ENCODE measurements at regions not wholly inside any gene's neighbourhood (a gene's known extent, or its start where the extent isn't known, plus 50 kb on each side); places are given as distances from the start of the nearest gene placed in this dataset.

DNA sequence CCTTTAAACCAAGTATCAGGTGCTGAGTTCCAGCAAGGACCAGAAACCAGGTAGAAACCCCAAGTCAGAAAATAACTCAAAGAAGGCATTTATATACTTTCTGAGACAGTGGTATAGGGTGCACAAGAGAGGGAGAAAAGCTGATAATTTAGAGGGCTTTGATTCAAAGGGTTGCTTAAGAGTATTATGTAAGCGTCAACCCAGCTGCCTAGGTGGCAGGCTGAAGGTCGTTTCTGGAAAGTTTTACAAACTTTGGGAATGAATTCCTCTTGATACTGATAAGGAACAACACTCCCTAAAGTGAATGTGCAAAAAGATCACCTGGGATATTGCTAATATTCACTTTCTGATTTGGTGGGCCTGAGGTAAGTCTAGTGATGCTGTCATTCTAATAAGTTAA lies 800.7 kb downstream of the MAFB start:
- H3K4me3 ChIP-seq (ENCODE audit: low read depth, low read length), result no peak overlapping the region

- no peak overlapping the region for H3K4me3 ChIP-seq (ENCODE audit: low read depth, low read length)
These were observed 802.3 kb downstream of the MAFB start for GRCh38 chr20:39886650-39887190.

GRCh38 chr20:39885975-39886649 lies 802.9 kb downstream of the MAFB start:
- no peak overlapping the region for H3K4me3 ChIP-seq (ENCODE audit: low read depth, low read length)

DNA sequence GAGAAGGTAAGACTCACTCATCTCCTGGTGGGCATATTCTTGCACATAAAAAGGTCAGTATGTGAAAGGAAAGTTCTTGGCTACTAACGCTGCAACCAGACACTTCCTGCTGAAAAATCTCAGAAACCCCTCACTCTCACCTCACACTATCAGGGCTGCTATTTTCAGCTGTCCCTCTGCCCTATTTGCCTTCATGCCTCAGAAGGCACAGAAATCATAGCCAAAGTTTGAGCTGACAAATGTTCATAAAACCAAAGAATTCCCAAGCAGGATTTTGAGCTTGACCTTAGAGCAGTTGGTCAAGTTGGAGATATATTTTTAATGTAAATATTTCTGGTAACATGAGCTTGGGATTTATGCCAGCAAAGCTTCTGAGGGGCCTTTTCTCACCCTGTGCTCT lies 806.2 kb downstream of the MAFB start:
- no peak overlapping the region for H3K4me3 ChIP-seq (ENCODE audit: low read depth, low read length)

DNA sequence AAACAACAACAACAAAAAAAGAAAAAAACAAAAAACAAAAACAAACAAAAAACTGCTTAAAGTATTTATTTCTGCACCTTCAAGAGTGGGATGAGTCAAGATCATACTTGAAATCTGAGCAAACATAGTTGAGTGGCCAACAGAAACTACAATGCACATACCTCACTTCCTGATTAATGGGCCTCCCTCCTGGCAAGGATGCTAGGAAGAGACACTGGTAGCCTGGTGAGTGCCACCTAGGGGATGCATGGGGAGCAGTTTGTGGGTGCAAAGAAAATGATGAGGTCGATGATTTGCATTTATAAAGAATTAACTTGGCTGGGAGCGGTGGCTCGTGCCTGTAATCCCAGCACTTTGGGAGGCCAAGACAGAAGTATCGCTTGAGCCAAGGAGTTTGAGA lies 808.1 kb downstream of the MAFB start:
- H3K4me3 ChIP-seq (ENCODE audit: low read depth, low read length), result no peak overlapping the region

GRCh38 chr20:39879296-39879695 lies 809.7 kb downstream of the MAFB start:
- no peak overlapping the region for H3K4me3 ChIP-seq (ENCODE audit: low read depth, low read length)

GRCh38 chr20:39878809-39879208 lies 810.2 kb downstream of the MAFB start:
- H3K4me3 ChIP-seq (ENCODE audit: low read depth, low read length), result no peak overlapping the region

DNA sequence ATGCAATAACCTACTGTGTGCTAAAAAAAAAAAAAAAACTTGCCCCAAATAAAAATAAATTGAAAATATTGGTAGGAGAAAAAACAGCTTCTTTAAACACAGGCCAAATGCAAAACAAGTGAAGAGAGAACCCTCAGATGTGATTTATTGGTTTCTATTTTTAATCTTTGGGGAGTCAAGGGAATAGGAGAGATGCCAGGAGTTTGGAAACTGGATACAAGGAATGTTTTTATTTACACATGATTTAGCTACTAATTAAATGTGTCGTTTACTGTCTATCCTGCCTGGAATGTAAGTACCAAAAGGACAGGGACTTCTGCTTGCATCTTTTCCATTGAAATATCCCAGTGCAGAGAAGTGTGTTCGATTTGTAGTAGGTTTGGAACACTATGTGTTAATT lies 810.7 kb downstream of the MAFB start:
- H3K4me3 ChIP-seq (ENCODE audit: low read depth, low read length), result no peak overlapping the region

- no peak overlapping the region for H3K4me3 ChIP-seq (ENCODE audit: low read depth, low read length)
These were observed 811.2 kb downstream of the MAFB start for GRCh38 chr20:39877788-39878187.

GRCh38 chr20:39876976-39877635 lies 811.9 kb downstream of the MAFB start:
- H3K4me3 ChIP-seq (ENCODE audit: low read depth, low read length), result no peak overlapping the region

GRCh38 chr20:39875492-39876110 lies 813.4 kb downstream of the MAFB start:
- H3K4me3 ChIP-seq (ENCODE audit: low read depth, low read length), result no peak overlapping the region

DNA sequence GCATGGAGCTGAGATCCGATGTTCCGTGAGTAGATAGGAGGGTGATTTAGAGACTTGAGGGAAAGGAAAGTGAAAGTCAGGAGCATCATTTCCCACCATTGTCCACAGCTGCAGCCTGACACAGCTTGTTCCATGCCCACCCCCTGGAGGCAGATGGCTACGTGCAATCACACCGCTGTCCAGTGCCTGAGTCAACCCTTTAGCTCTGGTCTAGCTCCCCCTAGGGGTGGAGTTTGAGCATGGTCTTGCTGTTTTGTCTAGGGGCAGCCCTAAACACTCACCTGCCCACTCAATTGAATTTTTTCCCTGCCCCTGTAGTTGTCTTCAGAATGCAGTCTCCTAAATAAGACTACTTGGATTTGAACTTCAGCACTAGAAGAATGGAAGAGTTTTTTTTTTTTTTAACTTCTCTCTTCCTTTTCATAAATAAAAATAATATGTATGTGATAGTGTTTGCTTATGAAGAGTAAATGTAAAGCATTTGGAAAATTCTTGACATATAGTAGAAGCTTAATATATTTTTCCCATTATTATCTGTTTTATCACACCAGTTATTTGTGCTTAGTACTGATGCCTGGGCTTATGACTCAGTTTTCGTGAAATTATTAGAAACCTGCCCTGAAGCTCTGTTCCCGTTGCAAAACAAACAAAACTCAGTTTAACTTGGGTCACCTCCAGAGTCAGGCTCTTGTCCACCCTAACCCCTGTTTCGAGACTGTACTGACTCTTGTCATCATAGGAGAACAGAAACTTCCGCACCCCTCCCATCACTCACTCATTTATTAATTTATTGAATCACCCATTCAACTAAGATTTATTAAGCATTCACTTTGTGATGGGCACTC lies 814.8 kb downstream of the MAFB start:
- H3K4me3 ChIP-seq (ENCODE audit: low read depth, low read length), result no peak overlapping the region

DNA sequence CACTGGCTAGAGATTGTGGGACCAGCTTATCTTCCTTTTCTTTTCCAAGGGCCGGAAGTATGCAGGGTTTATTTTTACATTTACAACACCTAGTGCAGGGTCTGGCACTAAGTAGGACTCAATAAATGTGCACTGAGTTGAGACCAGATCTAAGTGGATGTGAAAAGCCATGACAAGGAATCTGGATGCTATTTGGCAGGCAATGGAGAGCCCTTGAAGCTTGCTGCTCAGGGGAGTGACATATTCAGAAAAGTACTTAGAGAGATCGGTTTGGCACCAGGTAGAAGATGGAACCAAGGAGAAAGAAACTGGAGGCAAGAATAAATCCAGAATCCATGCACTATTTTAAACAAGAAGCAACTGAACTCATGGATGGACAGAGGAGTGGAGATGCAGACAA lies 815.8 kb downstream of the MAFB start:
- H3K4me3 ChIP-seq (ENCODE audit: low read depth, low read length), result no peak overlapping the region

DNA sequence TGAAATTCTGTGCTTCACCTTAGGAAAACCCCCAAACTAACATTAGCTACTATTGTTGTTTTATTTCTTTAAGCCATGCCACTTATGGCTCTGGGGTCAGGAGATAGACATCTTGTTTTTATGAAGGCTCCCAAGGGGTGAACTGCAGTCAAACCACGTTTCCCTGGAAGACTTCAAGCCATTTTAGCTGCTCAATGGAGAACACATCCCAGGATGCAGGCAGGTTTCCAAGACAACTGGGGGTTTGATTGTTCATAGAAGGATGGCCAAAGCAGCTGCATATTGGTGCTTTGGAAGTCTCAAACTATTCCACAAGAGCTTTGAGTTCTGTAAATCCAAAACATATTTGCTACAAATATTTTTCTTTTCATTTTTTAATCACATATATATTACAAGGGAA lies 818.0 kb downstream of the MAFB start:
- H3K4me3 ChIP-seq (ENCODE audit: low read depth, low read length), result no peak overlapping the region

DNA sequence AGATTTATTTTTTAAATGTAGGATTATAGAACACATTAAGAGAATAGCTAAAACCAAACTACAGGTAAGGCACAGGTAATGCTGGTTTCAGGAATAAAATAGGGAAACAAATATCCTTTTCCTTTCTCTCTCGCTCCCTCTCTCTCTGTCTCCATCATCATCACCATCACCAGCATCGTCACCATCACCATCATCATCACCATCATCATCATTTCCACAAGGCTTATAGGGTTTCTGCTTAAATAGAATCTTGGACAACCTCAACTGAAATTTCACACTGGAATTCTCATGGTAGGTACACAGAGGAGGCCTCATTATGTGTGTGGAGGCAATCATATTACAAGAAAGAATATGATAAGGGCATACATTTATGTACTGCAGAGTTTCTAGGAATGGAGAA lies 823.6 kb downstream of the MAFB start:
- no peak overlapping the region for H3K4me3 ChIP-seq (ENCODE audit: low read depth, low read length)

GRCh38 chr20:39862470-39862891 lies 826.6 kb downstream of the MAFB start:
- no peak overlapping the region for H3K4me3 ChIP-seq (ENCODE audit: low read depth, low read length)

DNA sequence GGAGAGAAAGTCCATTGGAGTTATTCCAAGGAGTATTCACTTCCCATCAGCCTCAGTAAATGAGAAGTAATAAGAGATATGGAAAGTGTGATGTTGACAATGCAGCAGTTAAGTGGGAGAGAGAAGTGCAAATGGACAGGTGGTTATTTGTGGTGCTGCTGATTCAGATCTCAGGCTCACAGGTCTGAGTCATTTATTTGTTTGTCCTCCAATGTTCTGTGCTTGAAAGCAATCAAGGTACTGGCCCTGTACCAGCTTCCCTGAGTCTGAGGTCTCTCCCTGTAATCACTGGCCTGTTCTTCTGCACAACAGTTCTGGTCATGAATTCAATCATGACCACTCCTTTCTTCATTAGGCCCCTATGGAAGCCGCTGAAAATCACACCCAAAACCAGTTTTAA lies 827.7 kb downstream of the MAFB start:
- no peak overlapping the region for H3K4me3 ChIP-seq (ENCODE audit: low read depth, low read length)

- no peak overlapping the region for H3K4me3 ChIP-seq (ENCODE audit: low read depth, low read length)
These were observed 831.2 kb downstream of the MAFB start for GRCh38 chr20:39857835-39858234.

GRCh38 chr20:39857187-39857586 lies 831.8 kb downstream of the MAFB start:
- no peak overlapping the region for H3K4me3 ChIP-seq (ENCODE audit: low read depth, low read length)

- H3K4me3 ChIP-seq (ENCODE audit: low read depth, low read length), result no peak overlapping the region
These were observed 833.2 kb downstream of the MAFB start for GRCh38 chr20:39855799-39856198.

GRCh38 chr20:39855056-39855455 lies 834.0 kb downstream of the MAFB start:
- no peak overlapping the region for H3K4me3 ChIP-seq (ENCODE audit: low read depth, low read length)

Measured in iPS-11a (cell line).